Esophagus muscularis mucosa (tissue), 4 donors: ENCODE measurements at regions not wholly inside any gene's neighbourhood (a gene's known extent, or its start where the extent isn't known, plus 50 kb on each side); places are given as distances from the start of the nearest gene placed in this dataset.
"Not testable (repeated sequence)": the region's sequence is repeated elsewhere in the genome, so short reads cannot be mapped to it uniquely, and the experiment has no call there.

Source experiments
- DNase-seq: peaks from one replicate; pipeline ENCODE4 v3.0.0-alpha.2; 2017; ENCODE audit errors: extremely low spot score
- H3K27ac ChIP-seq, 4 donors: fragments of 200-600 bp; sonication (generic); replicated peaks in 1 of 4; 1 replicate in 3 of 4; 2 replicates in 1 of 4; pipeline ENCODE4 v1.5.1; 2016 to 2019; ENCODE audit warnings: mild to moderate bottlenecking in 1 of 4
- H3K27me3 ChIP-seq, 4 donors: fragments of 200-600 bp; sonication (generic); one replicate each; pipeline versions ENCODE4 v1.5.1 to v1.6.0; 2016 to 2019
- H3K36me3 ChIP-seq, 4 donors: fragments of 200-600 bp; sonication (generic); one replicate each; pipeline ENCODE4 v1.5.1; 2016 to 2019
- H3K4me1 ChIP-seq, 4 donors: fragments of 200-600 bp; sonication (generic); one replicate each; pipeline ENCODE4 v1.5.1; 2016 to 2019
- H3K4me3 ChIP-seq, 4 donors: fragments of 200-600 bp; sonication (generic); 1 replicate in 2 of 4; 2 replicates in 2 of 4; pipeline ENCODE4 v1.5.1; 2016 to 2019; ENCODE audit warnings: mild to moderate bottlenecking in 4 of 4, moderate library complexity in 1 of 4
- H3K9me3 ChIP-seq, 4 donors: fragments of 200-600 bp; sonication (generic); 1 replicate in 3 of 4; 2 replicates in 1 of 4; pipeline ENCODE4 v1.5.1; 2016 to 2019
- EP300 ChIP-seq: sonication (generic); formaldehyde crosslinking; IDR thresholded peaks from one replicate; pipeline ENCODE4 v1.6.1; 2017; ENCODE audit warnings: antibody characterized with exemption
- POLR2A ChIP-seq: fragments of 450-650 bp; IDR thresholded peaks from one replicate; pipeline ENCODE4 v1.6.1; 2017; ENCODE audit warnings: antibody characterized with exemption, moderate library complexity, mild to moderate bottlenecking, low read depth
- POLR2AphosphoS5 ChIP-seq, 2 donors: sonication (generic); formaldehyde crosslinking; IDR thresholded peaks; one replicate each; pipeline ENCODE4 v1.6.1; 2017; ENCODE audit warnings: antibody characterized with exemption in 2 of 2
- whole genome bisulfite sequencing: methylation state at CpG from one replicate; pipeline ENCODE4 v1.1.5; 2018; 5-methylcytosine and 5-hydroxymethylcytosine counted together
- intact Hi-C: fragments of 100-400 bp; cut with DNase I; formaldehyde crosslinking; loops from one replicate; pipeline ENCODE4 v1.15.1; 2023
- TF ChIP-seq, protein P1 (sequence below), 3 experiments: fragments of 200-600 bp in 2 of 3; fragments of 450-650 bp in 1 of 3; sonication (generic) in 2 of 3; IDR thresholded peaks; one replicate each; pipeline ENCODE4 v1.5.1; 2017 to 2019; ENCODE audit warnings: antibody characterized with exemption in 3 of 3, mild to moderate bottlenecking in 2 of 3, moderate library complexity in 1 of 3

DNA sequence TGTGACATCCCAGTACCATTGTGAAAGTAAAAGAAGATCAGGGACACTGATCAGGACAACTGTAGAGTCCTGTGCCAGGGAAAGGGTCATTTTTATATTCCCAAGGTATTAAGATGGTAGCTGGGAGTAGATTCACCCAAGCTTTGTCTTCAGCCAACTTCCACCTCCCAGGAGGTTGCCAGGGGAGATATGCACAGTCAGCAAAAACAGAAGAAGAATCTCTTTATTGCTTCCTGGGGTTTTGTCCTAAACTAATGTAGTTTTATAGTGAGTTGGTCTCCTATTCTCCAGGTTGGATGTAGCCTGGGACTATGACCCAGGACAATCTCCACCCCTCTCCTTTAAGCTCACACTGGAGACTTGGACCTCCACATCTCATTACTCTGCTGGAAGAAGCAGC, 139.2 kb downstream of the RAMP3 start:
- TF ChIP-seq POLR2A, result no peak
- TF ChIP-seq POLR2AphosphoS5 (IDR thresholded peaks at IDR 0.05), result no peak
- H3K27me3 ChIP-seq, result no peaks in the 10 kb centered on the region
- peaks cover 0 to 14% (median 0%) of the 10 kb centered on the region in 4 donors for H3K4me1 ChIP-seq
- H3K27ac ChIP-seq, result no peak overlapping the region
- no peak for DNase-seq
- H3K36me3 ChIP-seq, result no peaks in the 10 kb centered on the region
- H3K4me3 ChIP-seq, result no peak overlapping the region
- H3K9me3 ChIP-seq, result peaks cover 0 to 7% (median 2%) of the 10 kb centered on the region in 4 donors
- intact Hi-C loops, result no loop called here

DNA sequence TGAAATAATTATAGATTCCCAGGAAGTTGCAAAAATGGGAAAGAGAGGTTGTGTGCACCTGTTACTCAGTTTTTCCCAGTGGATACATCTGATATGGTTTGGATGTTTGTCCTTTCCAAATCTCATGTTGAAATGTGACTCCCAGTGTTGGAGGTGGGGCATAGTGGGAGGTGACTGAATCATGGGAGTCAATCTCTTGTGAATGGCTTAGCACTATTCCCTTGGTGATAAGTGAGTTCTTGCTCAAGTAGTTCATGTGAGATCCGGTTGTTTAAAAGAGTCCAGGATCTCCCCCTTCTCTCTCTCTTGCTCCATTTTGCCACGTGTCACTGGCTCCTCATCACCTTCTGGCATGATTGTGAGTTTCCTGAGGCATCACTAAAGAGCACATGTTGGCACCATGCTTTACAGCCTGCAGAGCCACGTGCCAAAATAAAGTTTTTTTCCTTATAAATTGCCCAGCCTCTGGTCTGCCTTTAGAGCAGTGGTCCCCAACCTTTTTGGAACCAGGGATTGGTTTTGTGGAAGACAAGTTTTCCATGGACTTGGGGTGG, 149.2 kb downstream of the RAMP3 start:
- no peaks in the 10 kb centered on the region for H3K4me1 ChIP-seq
- H3K36me3 ChIP-seq, result no peaks in the 10 kb centered on the region
- TF ChIP-seq EP300 (no peak), POLR2AphosphoS5 (IDR thresholded peaks at IDR 0.05) (no peak), POLR2A (no peak)
- TF ChIP-seq, protein P1, sequence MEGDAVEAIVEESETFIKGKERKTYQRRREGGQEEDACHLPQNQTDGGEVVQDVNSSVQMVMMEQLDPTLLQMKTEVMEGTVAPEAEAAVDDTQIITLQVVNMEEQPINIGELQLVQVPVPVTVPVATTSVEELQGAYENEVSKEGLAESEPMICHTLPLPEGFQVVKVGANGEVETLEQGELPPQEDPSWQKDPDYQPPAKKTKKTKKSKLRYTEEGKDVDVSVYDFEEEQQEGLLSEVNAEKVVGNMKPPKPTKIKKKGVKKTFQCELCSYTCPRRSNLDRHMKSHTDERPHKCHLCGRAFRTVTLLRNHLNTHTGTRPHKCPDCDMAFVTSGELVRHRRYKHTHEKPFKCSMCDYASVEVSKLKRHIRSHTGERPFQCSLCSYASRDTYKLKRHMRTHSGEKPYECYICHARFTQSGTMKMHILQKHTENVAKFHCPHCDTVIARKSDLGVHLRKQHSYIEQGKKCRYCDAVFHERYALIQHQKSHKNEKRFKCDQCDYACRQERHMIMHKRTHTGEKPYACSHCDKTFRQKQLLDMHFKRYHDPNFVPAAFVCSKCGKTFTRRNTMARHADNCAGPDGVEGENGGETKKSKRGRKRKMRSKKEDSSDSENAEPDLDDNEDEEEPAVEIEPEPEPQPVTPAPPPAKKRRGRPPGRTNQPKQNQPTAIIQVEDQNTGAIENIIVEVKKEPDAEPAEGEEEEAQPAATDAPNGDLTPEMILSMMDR (IDR thresholded peaks at IDR 0.05), result no peak
- 62% methylated on average over 3 of the region's 3 CpGs for WGBS
- no peaks in the 10 kb centered on the region for H3K27me3 ChIP-seq
- intact Hi-C loops, result no loop called here
- H3K9me3 ChIP-seq, result peaks cover 0 to 26% (median 13%) of the 10 kb centered on the region in 4 donors
- DNase-seq, result peak; percentile 70
- no peak overlapping the region for H3K4me3 ChIP-seq
- H3K27ac ChIP-seq, result no peak overlapping the region

DNA sequence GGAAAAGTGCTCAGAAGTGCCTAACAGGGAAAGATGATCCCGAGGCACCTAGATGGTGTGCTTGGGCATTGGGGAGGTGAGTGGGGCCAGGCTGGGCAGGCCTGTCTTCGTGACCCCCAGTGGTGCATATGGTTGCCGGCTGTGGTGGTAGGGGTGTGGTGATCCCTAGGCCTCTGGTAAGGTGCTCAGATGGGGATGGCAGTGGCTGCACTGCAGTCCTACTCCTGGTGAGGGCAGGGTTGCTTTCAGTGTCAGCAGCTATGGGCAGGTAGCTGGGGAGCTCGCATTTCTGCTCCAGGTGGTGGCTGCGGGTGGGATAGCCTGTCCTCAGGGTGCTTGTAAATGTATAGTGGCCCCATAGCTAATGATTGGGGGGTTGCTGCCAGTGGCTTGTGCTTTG, 154.0 kb downstream of the RAMP3 start:
- TF ChIP-seq EP300, result no peak
- WGBS, result 93% methylated on average over 5 of the region's 5 CpGs
- Histone ChIP-seq H3K9me3 (peaks cover 0 to 38% (median 26%) of the 10 kb centered on the region in 4 donors), H3K4me1 (no peaks in the 10 kb centered on the region), H3K27ac (no peak overlapping the region), H3K36me3 (no peaks in the 10 kb centered on the region), H3K4me3 (no peak overlapping the region), H3K27me3 (no peaks in the 10 kb centered on the region)
- DNase-seq, result no peak
- intact Hi-C loops, result no loop called here

DNA sequence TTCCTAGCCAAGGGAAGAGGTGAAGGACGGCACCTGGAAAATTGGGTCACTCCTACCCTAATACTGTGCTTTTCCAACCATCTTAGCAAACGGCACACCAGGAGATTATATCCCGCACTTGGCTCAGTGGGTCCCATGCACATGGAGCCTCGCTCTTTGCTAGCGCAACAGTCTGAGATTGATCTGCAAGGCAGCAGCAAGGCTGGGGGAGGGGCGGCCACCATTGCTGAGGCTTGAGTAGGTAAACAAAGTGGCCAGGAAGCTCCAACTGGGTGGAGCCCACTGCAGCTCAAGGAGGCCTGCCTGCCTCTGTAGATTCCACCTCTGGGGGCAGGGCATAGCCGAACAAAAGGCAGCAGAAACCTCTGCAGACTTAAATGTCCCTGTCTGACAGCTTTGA, 157.9 kb downstream of the RAMP3 start:
- H3K9me3 ChIP-seq, result peaks cover 0 to 22% (median 16%) of the 10 kb centered on the region in 4 donors
- intact Hi-C loops, H3K36me3 ChIP-seq, H3K4me3 ChIP-seq, H3K4me1 ChIP-seq, DNase-seq, H3K27ac ChIP-seq, H3K27me3 ChIP-seq: not testable (repeated sequence)
- 93% methylated on average over 6 of the region's 7 CpGs for WGBS

DNA sequence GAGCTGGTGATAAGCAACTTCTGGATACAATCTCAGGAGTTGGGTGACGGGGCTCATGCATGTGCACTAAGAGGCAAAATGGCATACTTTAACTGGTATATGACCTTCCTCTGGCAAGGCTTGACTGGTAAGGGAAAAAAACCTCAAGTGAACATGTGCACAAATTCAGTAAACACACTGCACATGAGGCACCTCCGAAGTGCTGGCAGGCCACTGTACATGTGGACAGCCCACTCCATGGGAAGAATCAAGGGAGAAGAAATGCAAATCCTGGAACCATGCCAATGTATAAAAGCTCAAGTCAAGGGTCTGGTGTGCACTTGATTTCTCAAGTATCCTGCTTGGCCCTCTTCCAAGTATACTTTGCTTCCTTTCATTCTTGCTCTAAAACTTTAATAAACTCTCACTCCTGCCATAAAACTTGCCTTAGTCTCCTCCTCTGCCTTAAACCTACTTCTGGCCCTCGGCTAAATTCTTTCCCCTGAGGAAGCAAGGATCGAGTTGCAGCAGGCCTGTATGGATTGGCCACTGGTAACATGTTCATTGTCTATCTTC, 167.2 kb downstream of the RAMP3 start:
- no peaks in the 10 kb centered on the region for H3K4me1 ChIP-seq
- intact Hi-C loops, result no loop called here
- H3K27ac ChIP-seq, result no peak overlapping the region
- H3K27me3 ChIP-seq, result no peaks in the 10 kb centered on the region
- no peak for DNase-seq
- H3K9me3 ChIP-seq, result peaks cover 0 to 23% (median 1%) of the 10 kb centered on the region in 4 donors
- WGBS, result 60% methylated on average over 4 of the region's 4 CpGs
- H3K36me3 ChIP-seq, result no peaks in the 10 kb centered on the region
- TF ChIP-seq POLR2A, result no peak
- TF ChIP-seq POLR2AphosphoS5 (IDR thresholded peaks at IDR 0.05), result no peak
- TF ChIP-seq, protein P1 (IDR thresholded peaks at IDR 0.05), result no peak
- no peak for TF ChIP-seq EP300
- no peak overlapping the region for H3K4me3 ChIP-seq

DNA sequence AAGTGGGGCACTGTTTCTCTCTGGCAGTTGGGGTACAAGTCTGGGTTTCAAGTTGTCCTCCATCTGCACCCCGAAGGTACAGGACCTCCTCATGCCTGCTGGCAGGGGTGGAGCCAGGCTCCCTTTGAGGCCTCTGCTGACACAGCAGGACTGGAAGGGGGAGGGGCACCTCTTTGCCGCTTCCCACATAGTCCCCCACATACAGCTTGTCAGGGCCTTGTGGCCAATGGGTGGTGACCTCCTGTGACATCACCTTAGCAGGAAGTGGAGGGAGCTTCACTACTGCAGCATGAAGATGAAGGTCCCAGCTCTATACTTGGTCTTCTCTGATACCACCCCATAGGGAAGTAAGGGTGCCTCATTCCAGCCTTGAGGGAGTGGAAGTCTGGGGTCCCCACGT, 167.8 kb downstream of the RAMP3 start:
- Histone ChIP-seq H3K36me3 (no peaks in the 10 kb centered on the region), H3K4me1 (no peaks in the 10 kb centered on the region), H3K27ac (no peak overlapping the region), H3K9me3 (peaks cover 0 to 23% (median 1%) of the 10 kb centered on the region in 4 donors), H3K4me3 (no peak overlapping the region), H3K27me3 (no peaks in the 10 kb centered on the region)
- DNase-seq, result no peak
- intact Hi-C loops, result no loop called here
- WGBS, result 91% methylated on average over 3 of the region's 3 CpGs
- TF ChIP-seq, protein P1 (IDR thresholded peaks at IDR 0.05), result no peak
- no peak for TF ChIP-seq EP300
- TF ChIP-seq POLR2AphosphoS5 (IDR thresholded peaks at IDR 0.05), result no peak
- no peak for TF ChIP-seq POLR2A
